Neural crest cell (in vitro differentiated cells): ENCODE measurements at regions not wholly inside any gene's neighbourhood (a gene's known extent, or its start where the extent isn't known, plus 50 kb on each side); places are given as distances from the start of the nearest gene placed in this dataset.
"Not testable (repeated sequence)": the region's sequence is repeated elsewhere in the genome, so short reads cannot be mapped to it uniquely, and the experiment has no call there.

Experiments
- DNase-seq: peaks from one replicate; pipeline ENCODE4 v3.0.0; 2021; ENCODE audit warnings: low read depth, mixed read lengths, low spot score
- H3K27ac Mint-ChIP-seq: one replicate; pipeline ENCODE4 v1.8.0; 2021; ENCODE audit warnings: mild to moderate bottlenecking, mixed read lengths; ENCODE audit not compliant: unreplicated experiment
- H3K27me3 Mint-ChIP-seq: 2 replicates; pipeline ENCODE4 v1.8.0; 2021; ENCODE audit warnings: low read depth, mild to moderate bottlenecking, mixed read lengths
- H3K36me3 Mint-ChIP-seq: 2 replicates; pipeline ENCODE4 v1.8.0; 2021; ENCODE audit warnings: low read depth, mild to moderate bottlenecking, mixed read lengths
- H3K4me1 Mint-ChIP-seq: 2 replicates; pipeline ENCODE4 v1.8.0; 2021; ENCODE audit warnings: mixed read lengths
- H3K4me3 Mint-ChIP-seq: one replicate; pipeline ENCODE4 v1.8.0; 2021; ENCODE audit warnings: mild to moderate bottlenecking, mixed read lengths
- H3K9me3 Mint-ChIP-seq: 2 replicates; pipeline ENCODE4 v1.8.0; 2021; ENCODE audit warnings: mixed read lengths
- TF ChIP-seq, protein P1 (sequence below): fragments of 200-600 bp; sonication (generic); conservative IDR thresholded peaks from 2 replicates; pipeline ENCODE4 v1.5.0; 2021; ENCODE audit warnings: antibody characterized with exemption, mild to moderate bottlenecking

DNA sequence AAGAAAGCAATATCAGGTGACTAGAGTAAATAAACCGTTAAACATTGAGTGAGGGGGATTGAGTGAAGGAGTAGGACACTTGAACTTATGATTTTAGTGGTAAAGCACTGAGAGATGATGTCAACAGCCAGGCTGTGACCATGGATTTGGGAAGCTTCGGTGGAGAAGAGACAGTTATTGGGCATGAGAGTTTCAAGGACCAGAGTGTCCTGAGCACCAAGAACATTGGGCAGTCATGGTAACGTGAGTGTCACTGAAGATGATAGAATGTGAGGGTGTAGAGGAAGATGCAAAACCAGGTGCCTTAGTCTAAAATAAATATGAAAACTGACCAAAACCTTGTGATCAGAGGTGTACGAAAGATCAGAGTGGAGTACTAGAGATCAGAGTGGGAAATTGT, 248.1 kb downstream of the ASXL3 start:
- Mint-ChIP-seq H3K27ac (no peak overlapping the region), H3K4me3 (no peak overlapping the region)
- TF ChIP-seq, protein P1, sequence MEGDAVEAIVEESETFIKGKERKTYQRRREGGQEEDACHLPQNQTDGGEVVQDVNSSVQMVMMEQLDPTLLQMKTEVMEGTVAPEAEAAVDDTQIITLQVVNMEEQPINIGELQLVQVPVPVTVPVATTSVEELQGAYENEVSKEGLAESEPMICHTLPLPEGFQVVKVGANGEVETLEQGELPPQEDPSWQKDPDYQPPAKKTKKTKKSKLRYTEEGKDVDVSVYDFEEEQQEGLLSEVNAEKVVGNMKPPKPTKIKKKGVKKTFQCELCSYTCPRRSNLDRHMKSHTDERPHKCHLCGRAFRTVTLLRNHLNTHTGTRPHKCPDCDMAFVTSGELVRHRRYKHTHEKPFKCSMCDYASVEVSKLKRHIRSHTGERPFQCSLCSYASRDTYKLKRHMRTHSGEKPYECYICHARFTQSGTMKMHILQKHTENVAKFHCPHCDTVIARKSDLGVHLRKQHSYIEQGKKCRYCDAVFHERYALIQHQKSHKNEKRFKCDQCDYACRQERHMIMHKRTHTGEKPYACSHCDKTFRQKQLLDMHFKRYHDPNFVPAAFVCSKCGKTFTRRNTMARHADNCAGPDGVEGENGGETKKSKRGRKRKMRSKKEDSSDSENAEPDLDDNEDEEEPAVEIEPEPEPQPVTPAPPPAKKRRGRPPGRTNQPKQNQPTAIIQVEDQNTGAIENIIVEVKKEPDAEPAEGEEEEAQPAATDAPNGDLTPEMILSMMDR: no peak

DNA sequence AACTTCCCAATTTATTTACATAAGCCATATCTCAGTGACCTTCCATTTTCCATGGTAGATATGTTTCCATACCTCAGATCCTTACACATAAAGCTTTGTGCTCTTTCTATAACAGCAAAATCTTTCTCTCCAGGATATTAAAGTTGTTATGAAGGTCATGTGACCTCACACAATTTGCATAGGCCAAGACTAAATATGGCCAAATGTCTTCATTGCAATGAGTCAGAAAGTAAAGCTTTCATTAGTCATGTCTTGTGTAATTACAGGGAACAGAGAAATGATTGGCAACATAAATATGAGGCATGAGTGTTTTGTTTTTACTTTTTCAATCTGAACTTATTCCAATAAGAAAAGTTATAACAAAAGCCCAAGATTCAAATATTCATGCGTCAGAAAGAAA, 243.5 kb downstream of the ASXL3 start:
- peaks cover 5% of the 10 kb centered on the region for H3K4me1 Mint-ChIP-seq
- no peaks in the 10 kb centered on the region for H3K36me3 Mint-ChIP-seq
- H3K27ac Mint-ChIP-seq: no peak overlapping the region
- H3K27me3 Mint-ChIP-seq: peaks cover 3% of the 10 kb centered on the region
- TF ChIP-seq, protein P1: no peak
- no peak for DNase-seq
- peak overlapping the region; percentile 72 for H3K4me3 Mint-ChIP-seq
- H3K9me3 Mint-ChIP-seq: no peaks in the 10 kb centered on the region

More for the DNA sequence above, 248.1 kb downstream of the ASXL3 start:
- DNase-seq: no peak
- H3K36me3 Mint-ChIP-seq: no peaks in the 10 kb centered on the region
- peaks cover under 1% of the 10 kb centered on the region for H3K4me1 Mint-ChIP-seq
- H3K27me3 Mint-ChIP-seq: no peaks in the 10 kb centered on the region
- no peaks in the 10 kb centered on the region for H3K9me3 Mint-ChIP-seq

DNA sequence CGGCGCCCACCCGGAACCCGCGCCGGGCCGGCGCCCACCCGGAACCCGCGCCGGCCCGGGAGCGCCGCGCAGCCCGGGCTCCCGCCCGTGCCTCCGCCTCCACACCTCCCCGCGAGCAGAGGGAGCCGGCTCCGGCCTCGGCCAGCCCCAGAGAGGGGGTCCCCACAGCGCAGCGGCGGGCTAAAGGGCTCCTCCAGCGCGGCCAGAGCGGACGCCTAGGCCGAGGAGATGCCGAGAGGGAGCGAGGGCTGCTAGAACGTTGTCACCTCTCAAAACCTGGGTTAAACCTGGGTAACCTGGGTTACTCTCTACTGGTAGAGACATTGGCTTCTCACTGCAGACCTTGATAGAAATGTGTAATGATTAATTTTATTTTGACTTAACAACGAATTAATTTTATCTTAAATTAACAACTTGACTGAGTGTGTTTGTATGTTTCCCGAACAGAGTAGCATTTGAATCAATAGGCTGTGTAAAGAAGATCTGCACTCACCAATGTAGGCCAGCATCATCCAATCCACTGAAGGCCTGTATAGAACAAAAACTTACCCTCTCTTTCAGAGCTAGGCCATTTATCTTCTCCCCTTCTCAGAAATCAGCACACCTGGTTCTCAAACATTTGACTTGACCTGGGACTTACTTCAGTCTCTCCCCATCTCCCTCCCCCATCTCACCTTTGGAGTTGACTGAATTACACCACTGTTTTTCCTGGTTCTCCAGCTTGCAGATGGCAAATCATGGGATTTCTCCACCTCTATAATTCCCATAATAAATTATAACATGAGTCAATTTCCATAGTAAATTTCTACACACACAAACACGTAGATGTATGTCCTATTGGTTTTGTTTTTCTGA, 242.7 kb downstream of the ASXL3 start:
- peak; percentile 38 for DNase-seq
- TF ChIP-seq, protein P1: no peak
- Mint-ChIP-seq H3K9me3 (no peaks in the 10 kb centered on the region), H3K27ac (no peak overlapping the region), H3K4me3 (peak overlapping the region; percentile 72), H3K36me3 (no peaks in the 10 kb centered on the region), H3K4me1 (peaks cover 5% of the 10 kb centered on the region), H3K27me3 (peaks cover 3% of the 10 kb centered on the region)

DNA sequence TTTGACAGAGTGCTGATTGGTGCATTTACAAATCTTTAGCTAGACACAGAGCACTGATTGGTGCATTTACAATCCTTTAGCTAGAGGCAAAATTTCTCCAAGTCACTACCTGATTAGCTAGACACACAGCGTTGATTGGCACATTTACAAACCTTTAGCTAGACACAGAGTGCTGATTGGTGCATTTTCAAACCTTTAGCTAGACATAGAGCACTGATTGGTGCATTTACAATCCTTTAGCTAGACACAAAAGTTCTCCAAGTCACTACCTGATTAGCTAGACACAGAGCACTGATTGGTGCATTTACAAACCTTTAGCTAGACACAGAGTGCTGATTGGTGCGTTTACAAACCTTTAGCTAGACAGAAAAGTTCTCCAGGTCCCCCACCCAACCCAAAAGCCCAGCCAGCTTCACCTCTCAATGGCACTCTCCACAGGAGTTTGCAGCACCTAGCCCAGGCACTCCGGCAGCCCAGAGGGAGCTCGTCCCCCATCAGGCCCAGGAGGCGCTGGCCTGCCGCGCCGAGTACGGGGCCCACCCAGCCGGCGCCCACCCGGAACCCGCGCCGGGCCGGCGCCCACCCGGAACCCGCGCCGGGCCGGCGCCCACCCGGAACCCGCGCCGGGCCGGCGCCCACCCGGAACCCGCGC, 241.8 kb downstream of the ASXL3 start:
- peak overlapping the region; percentile 90 for H3K4me3 Mint-ChIP-seq
- H3K9me3 Mint-ChIP-seq, H3K27me3 Mint-ChIP-seq, DNase-seq, H3K36me3 Mint-ChIP-seq, H3K27ac Mint-ChIP-seq, H3K4me1 Mint-ChIP-seq: not testable (repeated sequence)

DNA sequence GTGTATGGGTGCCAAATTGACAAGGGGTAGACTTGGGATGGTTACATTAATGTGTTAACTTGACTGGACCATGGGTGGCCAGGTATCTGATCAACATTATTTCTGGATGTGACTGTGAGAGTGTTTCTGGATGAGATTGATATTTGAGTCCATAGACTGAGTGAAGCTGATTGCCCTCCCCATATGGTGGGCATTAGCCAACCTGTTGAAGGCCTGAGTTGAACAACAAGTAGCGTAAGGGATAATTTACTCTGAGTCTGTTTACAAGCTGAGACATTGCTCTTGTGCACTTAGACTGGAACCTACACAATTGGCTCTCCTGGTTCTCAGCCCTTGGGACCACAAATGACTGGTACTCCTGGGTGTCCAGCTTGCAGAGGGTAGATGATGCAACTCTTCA, 240.1 kb downstream of the ASXL3 start:
- no peaks in the 10 kb centered on the region for H3K9me3 Mint-ChIP-seq
- peaks cover 5% of the 10 kb centered on the region for H3K4me1 Mint-ChIP-seq
- H3K27me3 Mint-ChIP-seq: peaks cover 3% of the 10 kb centered on the region
- H3K36me3 Mint-ChIP-seq: no peaks in the 10 kb centered on the region
- no peak for DNase-seq
- no peak overlapping the region for H3K27ac Mint-ChIP-seq
- H3K4me3 Mint-ChIP-seq: no peak overlapping the region
- TF ChIP-seq, protein P1: no peak

DNA sequence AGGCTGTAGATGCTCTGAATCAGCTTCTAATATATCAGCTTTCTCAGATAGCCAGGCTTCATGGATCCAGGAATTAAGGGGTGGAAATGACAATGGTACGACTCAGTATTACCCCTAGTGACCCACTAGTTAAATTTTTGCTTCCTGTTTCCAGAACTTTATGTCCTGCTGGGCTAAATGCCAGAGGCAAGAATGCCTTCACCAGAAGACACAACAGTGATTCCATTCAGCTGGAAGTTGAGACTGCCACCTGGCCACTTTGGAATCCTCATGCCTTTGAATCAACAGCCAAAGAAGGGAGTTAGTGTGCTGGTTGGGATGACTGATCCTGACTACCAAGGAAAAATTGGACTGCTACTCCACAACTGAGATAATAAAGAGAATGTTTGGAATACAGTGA, 239.1 kb downstream of the ASXL3 start:
- TF ChIP-seq, protein P1: no peak
- Mint-ChIP-seq H3K36me3 (no peaks in the 10 kb centered on the region), H3K27ac (no peak overlapping the region), H3K4me1 (peaks cover 5% of the 10 kb centered on the region), H3K9me3 (no peaks in the 10 kb centered on the region), H3K4me3 (no peak overlapping the region), H3K27me3 (peaks cover 3% of the 10 kb centered on the region)
- no peak for DNase-seq
